ENCODE measurements at regions not wholly inside any gene's neighbourhood (a gene's known extent, or its start where the extent isn't known, plus 50 kb on each side); places are given as distances from the start of the nearest gene placed in this dataset.

DNA sequence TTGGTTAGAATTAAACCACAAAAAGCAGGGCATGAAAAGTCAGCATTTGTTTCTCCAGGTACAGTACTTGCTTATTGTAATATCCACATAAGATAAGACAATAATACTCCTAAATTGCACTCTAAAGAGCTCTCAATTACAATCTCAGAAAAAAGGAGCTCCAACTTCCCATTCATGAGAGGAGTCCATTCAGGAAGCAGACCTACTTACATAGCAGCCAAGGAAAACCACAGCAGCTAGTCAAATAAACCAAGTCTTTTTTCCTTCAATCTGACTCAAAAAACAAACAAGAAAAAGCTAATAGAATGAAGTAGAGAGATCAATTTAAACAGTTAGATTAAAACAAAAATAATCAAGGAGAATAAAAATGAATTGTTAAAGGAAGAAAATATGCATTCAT is 885.2 kb upstream of the SLITRK6 start:
- H3K27ac ChIP-seq, result no peak overlapping the region
- TF ChIP-seq EP300 (IDR thresholded peaks at IDR 0.05), result no peak
- TF ChIP-seq POLR2A (IDR thresholded peaks at IDR 0.05), result no peak
- TF ChIP-seq, protein P1, sequence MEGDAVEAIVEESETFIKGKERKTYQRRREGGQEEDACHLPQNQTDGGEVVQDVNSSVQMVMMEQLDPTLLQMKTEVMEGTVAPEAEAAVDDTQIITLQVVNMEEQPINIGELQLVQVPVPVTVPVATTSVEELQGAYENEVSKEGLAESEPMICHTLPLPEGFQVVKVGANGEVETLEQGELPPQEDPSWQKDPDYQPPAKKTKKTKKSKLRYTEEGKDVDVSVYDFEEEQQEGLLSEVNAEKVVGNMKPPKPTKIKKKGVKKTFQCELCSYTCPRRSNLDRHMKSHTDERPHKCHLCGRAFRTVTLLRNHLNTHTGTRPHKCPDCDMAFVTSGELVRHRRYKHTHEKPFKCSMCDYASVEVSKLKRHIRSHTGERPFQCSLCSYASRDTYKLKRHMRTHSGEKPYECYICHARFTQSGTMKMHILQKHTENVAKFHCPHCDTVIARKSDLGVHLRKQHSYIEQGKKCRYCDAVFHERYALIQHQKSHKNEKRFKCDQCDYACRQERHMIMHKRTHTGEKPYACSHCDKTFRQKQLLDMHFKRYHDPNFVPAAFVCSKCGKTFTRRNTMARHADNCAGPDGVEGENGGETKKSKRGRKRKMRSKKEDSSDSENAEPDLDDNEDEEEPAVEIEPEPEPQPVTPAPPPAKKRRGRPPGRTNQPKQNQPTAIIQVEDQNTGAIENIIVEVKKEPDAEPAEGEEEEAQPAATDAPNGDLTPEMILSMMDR (IDR thresholded peaks at IDR 0.05), result no peak
- DNase-seq (ENCODE audit: low spot score in 2 of 2), result no peak

DNA sequence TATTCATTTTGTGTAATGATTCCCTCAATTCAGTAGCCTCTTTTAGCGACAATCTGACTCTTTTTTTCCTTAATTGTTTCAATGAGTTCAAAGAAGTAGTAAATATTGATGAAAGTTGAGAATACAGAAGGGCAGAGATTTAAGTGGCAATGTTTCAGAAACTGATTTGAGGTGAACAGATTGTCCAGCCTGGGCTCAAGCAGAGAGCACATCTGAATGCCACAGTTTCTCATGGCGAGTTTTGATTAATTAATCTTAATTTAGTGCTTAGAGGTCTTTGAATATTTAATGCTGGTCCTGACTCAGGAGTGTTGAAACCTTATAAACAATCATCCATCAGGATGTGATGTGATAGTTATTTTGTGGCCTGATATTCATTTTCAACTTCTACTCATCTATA is 890.7 kb upstream of the SLITRK6 start:
- Histone ChIP-seq H3K4me3 (no peak overlapping the region), H3K4me1 (no peaks in the 10 kb centered on the region), H3K36me3 (no peaks in the 10 kb centered on the region), H3K27me3 (no peaks in the 10 kb centered on the region), H3K9me3 (no peaks in the 10 kb centered on the region), H3K27ac (no peak overlapping the region)
- TF ChIP-seq, protein P1 (IDR thresholded peaks at IDR 0.05), result no peak
- TF ChIP-seq POLR2A (IDR thresholded peaks at IDR 0.05) (no peak), EP300 (IDR thresholded peaks at IDR 0.05) (no peak)
- 72 to 75% methylated on average over 2 of the region's 2 CpGs for WGBS, 2 donors
- no peak for DNase-seq (ENCODE audit: low spot score in 2 of 2)

More for the DNA sequence above, 885.2 kb upstream of the SLITRK6 start:
- H3K27me3 ChIP-seq, result no peaks in the 10 kb centered on the region
- no peaks in the 10 kb centered on the region for H3K36me3 ChIP-seq
- H3K4me3 ChIP-seq, result no peak overlapping the region
- no peaks in the 10 kb centered on the region for H3K9me3 ChIP-seq
- H3K4me1 ChIP-seq, result no peaks in the 10 kb centered on the region

DNA sequence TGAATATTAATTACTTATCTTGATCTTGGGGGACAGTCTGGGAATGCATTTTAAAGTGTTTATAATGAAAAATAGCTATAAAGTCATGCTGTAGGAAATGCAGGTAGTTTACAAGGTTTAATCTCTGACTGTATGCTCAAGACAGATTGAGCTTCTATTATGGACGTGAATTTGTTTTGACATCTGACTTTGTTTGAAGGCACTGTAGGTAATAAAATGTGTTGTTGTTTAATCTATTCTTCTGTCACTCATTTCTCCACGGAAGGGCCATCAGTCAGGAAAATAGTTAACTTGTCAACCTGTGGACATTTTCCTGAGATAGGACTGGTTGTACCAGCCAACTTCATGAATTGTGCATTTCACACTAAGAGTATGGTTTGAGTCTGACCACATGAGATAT is 893.1 kb upstream of the SLITRK6 start:
- Histone ChIP-seq H3K36me3 (no peaks in the 10 kb centered on the region), H3K4me3 (no peak overlapping the region), H3K4me1 (no peaks in the 10 kb centered on the region), H3K27me3 (no peaks in the 10 kb centered on the region), H3K27ac (no peak overlapping the region), H3K9me3 (no peaks in the 10 kb centered on the region)
- no peak for DNase-seq (ENCODE audit: low spot score in 2 of 2)
- TF ChIP-seq, protein P1 (IDR thresholded peaks at IDR 0.05), result no peak
- TF ChIP-seq EP300 (IDR thresholded peaks at IDR 0.05) (no peak), POLR2A (IDR thresholded peaks at IDR 0.05) (no peak)
- 82 to 88% methylated on average over 2 of the region's 2 CpGs for WGBS, 2 donors

DNA sequence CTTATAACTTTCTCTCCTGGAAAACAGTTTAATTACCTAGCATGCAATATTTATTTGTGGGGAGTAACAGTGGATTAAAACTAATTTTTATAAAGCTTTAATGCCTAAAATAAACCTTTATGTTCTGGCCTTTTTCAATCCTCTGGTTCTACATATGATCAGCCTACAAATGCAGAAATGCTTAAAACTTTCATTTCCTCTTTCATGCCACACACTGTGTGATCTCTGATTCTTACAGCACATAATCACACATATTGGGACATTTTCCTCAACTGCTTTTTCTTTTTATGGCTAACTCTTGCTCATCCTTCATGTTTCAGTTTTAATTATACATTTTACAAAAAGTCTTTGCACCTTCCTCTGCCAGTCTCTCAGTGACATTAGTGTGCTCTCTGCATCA is 910.8 kb upstream of the SLITRK6 start:
- no peak overlapping the region for H3K27ac ChIP-seq
- TF ChIP-seq, protein P1 (IDR thresholded peaks at IDR 0.05), result no peak
- TF ChIP-seq EP300 (IDR thresholded peaks at IDR 0.05) (no peak), POLR2A (IDR thresholded peaks at IDR 0.05) (no peak)
- no peak for DNase-seq (ENCODE audit: low spot score in 2 of 2)
- H3K27me3 ChIP-seq, result no peaks in the 10 kb centered on the region
- no peaks in the 10 kb centered on the region for H3K4me1 ChIP-seq
- peaks cover 0 to 3% (median 0%) of the 10 kb centered on the region in 4 donors for H3K9me3 ChIP-seq
- no peaks in the 10 kb centered on the region for H3K36me3 ChIP-seq
- H3K4me3 ChIP-seq, result no peak overlapping the region

DNA sequence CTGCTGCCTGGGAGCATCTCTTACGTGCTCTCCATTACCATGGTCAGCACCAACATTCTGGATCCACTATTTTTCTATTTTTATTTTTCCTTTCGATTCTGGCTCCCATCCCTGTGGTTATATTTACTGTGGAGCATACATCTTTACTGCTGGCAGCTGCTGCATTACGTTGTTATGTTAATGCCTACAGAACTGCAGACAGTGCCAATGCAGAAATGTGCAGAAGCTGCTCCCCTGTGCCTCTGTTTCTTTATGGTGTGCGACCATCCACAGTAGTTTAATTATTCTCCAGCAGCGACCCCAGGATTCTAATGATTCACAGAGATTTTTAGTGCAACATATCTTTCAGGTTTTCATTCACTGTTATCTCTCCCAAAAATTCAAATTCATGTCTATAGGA is 911.7 kb upstream of the SLITRK6 start:
- WGBS, 2 donors, result 68 to 79% methylated on average over 5 of the region's 5 CpGs
- H3K27ac ChIP-seq, result no peak overlapping the region
- peaks cover 0 to 3% (median 0%) of the 10 kb centered on the region in 4 donors for H3K9me3 ChIP-seq
- H3K4me1 ChIP-seq, result no peaks in the 10 kb centered on the region
- no peaks in the 10 kb centered on the region for H3K27me3 ChIP-seq
- H3K4me3 ChIP-seq, result no peak overlapping the region
- no peaks in the 10 kb centered on the region for H3K36me3 ChIP-seq
- TF ChIP-seq, protein P1 (IDR thresholded peaks at IDR 0.05), result no peak
- no peak for TF ChIP-seq EP300 (IDR thresholded peaks at IDR 0.05)
- no peak for TF ChIP-seq POLR2A (IDR thresholded peaks at IDR 0.05)
- no peak for DNase-seq (ENCODE audit: low spot score in 2 of 2)
